Peyer's patch (tissue), 4 donors: ENCODE measurements at regions not wholly inside any gene's neighbourhood (a gene's known extent, or its start where the extent isn't known, plus 50 kb on each side); places are given as distances from the start of the nearest gene placed in this dataset.

Experiments
- POLR2A ChIP-seq, 2 donors: fragments of 450-650 bp; IDR thresholded peaks; one replicate each; pipeline ENCODE4 v1.5.1; 2017; ENCODE audit warnings: antibody characterized with exemption in 2 of 2, mild to moderate bottlenecking in 2 of 2, moderate library complexity in 2 of 2
- TF ChIP-seq, protein P1 (sequence below), 6 experiments: fragments of 450-650 bp in 4 of 6; fragments of 200-600 bp in 2 of 6; sonication (generic) in 1 of 6; IDR thresholded peaks; one replicate each; pipeline ENCODE4 v1.5.1; 2017 to 2019; ENCODE audit warnings: antibody characterized with exemption in 6 of 6, mild to moderate bottlenecking in 3 of 6, moderate library complexity in 1 of 6

DNA sequence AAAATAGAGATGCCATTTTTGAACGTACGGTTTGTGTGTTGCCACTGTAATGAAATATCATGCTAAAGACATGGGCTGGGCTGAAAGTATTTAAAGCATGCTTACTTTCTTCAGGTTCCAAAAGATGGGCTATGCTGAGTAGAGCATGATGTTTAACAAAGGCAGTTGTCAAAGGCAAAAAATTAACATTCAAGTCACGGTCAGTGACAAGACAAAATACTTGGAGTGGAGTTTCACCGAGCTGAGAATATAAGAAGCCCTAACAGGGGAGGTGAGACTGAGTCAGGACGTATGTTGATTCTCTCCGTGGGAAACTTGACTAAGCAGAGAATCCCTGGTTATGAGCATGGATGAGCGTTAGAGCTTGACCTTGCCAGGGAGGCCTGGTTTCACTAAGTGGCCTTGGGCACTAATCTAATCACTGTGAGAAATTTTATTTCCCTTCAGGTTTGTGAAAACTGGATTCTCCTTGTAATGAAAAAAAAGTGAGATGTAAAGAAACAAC lies 218.2 kb upstream of the ADAMTS9 start:
- TF ChIP-seq POLR2A (IDR thresholded peaks at IDR 0.05), result no peak
- TF ChIP-seq, protein P1, sequence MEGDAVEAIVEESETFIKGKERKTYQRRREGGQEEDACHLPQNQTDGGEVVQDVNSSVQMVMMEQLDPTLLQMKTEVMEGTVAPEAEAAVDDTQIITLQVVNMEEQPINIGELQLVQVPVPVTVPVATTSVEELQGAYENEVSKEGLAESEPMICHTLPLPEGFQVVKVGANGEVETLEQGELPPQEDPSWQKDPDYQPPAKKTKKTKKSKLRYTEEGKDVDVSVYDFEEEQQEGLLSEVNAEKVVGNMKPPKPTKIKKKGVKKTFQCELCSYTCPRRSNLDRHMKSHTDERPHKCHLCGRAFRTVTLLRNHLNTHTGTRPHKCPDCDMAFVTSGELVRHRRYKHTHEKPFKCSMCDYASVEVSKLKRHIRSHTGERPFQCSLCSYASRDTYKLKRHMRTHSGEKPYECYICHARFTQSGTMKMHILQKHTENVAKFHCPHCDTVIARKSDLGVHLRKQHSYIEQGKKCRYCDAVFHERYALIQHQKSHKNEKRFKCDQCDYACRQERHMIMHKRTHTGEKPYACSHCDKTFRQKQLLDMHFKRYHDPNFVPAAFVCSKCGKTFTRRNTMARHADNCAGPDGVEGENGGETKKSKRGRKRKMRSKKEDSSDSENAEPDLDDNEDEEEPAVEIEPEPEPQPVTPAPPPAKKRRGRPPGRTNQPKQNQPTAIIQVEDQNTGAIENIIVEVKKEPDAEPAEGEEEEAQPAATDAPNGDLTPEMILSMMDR (IDR thresholded peaks at IDR 0.05), result no peak
